ENCODE measurements at regions not wholly inside any gene's neighbourhood (a gene's known extent, or its start where the extent isn't known, plus 50 kb on each side); places are given as distances from the start of the nearest gene placed in this dataset.

DNA sequence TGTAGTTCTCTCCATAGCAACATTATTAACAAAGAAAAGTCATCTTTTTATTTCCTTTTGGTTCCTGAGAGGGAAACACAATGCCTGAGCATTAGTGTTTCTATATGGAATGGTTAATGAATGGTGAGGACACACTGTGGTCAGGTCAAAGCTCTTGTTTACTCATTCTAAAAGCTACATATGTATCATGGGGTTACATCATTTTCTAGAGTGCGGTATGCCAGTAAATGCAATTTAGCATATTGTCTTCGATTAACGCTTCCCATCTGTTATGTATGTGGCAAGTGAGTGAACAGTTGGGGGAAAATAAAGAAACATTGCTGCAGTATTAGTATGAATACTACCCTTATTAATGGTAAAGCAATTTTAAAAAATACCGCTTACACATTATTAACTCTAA is 1152.2 kb upstream of the SPRY2 start:
- H3K36me3 ChIP-seq (ENCODE audit: control insufficient read depth, insufficient read depth, low read length), result no peaks in the 10 kb centered on the region
- H3K4me3 ChIP-seq (ENCODE audit: low read depth, low read length), result no peak overlapping the region
- H3K27me3 ChIP-seq (ENCODE audit: control insufficient read depth, insufficient read depth, low read length), result no peaks in the 10 kb centered on the region
- no peak for DNase-seq (ENCODE audit: low read depth)
- TF ChIP-seq, protein P1, sequence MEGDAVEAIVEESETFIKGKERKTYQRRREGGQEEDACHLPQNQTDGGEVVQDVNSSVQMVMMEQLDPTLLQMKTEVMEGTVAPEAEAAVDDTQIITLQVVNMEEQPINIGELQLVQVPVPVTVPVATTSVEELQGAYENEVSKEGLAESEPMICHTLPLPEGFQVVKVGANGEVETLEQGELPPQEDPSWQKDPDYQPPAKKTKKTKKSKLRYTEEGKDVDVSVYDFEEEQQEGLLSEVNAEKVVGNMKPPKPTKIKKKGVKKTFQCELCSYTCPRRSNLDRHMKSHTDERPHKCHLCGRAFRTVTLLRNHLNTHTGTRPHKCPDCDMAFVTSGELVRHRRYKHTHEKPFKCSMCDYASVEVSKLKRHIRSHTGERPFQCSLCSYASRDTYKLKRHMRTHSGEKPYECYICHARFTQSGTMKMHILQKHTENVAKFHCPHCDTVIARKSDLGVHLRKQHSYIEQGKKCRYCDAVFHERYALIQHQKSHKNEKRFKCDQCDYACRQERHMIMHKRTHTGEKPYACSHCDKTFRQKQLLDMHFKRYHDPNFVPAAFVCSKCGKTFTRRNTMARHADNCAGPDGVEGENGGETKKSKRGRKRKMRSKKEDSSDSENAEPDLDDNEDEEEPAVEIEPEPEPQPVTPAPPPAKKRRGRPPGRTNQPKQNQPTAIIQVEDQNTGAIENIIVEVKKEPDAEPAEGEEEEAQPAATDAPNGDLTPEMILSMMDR (IDR thresholded peaks at IDR 0.05; ENCODE audit: insufficient read depth, low read length, poor library complexity, severe bottlenecking), result no peak

DNA sequence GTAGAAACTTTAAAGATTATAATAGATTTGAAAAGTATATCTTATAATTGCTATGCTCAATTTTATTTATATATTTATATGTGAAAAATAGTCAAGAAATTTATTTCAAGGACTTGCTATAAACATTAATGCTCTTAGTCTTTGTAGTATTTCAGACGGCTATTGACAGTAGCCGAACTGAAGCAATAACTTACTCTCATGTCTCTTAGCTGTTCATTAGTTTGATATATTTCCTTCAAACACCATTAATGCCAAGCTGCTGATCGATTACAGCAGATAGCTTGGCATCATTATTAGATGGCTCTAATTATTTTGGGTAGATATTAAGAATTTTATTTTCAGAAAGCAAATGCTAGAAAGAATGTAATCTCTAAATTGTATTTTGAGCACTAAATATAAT is 1151.5 kb upstream of the SPRY2 start:
- TF ChIP-seq, protein P1 (IDR thresholded peaks at IDR 0.05; ENCODE audit: insufficient read depth, low read length, poor library complexity, severe bottlenecking), result no peak
- Histone ChIP-seq H3K36me3 (ENCODE audit: control insufficient read depth, insufficient read depth, low read length) (no peaks in the 10 kb centered on the region), H3K27me3 (ENCODE audit: control insufficient read depth, insufficient read depth, low read length) (no peaks in the 10 kb centered on the region), H3K4me3 (ENCODE audit: low read depth, low read length) (no peak overlapping the region)
- DNase-seq (ENCODE audit: low read depth), result no peak

DNA sequence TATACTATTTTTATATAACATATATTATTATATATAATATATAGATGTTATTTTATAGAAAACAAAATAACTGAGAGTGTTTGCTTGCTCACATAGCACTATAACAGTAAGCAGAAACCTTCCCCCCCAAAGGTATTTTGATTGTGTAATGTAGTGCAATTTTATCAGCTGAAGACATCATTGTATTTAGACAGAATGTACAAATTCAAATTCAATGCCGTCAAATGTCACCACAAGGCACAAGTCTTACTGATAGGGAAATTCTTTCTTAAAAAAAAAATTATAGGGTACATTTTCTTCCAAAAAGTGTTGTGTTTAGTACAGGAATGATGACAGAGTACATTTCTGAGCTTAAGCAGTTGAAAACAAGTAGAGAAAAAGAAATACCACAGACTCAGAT is 1147.1 kb upstream of the SPRY2 start:
- no peaks in the 10 kb centered on the region for H3K36me3 ChIP-seq (ENCODE audit: control insufficient read depth, insufficient read depth, low read length)
- no peak for DNase-seq (ENCODE audit: low read depth)
- TF ChIP-seq, protein P1 (IDR thresholded peaks at IDR 0.05; ENCODE audit: insufficient read depth, low read length, poor library complexity, severe bottlenecking), result no peak
- H3K4me3 ChIP-seq (ENCODE audit: low read depth, low read length), result no peak overlapping the region
- no peaks in the 10 kb centered on the region for H3K27me3 ChIP-seq (ENCODE audit: control insufficient read depth, insufficient read depth, low read length)

DNA sequence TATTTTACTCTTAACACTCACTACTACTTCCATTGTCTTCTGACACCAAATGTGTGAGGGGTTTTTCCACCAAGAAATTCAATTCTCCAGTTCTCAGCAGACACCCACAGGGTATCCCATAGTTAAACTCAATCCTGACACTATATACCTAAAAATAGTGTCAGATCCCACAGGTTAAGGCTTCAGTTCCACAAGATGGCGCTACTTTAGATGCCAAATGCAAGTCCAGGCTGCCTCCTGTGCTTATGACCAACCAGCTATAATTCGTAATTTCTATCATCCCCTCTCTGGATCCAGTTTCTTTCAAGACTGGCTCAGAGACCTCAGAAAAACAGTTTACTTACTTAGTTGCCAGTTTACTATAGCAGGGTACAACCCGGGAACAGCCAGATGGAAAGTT is 1146.2 kb upstream of the SPRY2 start:
- H3K4me3 ChIP-seq (ENCODE audit: low read depth, low read length), result no peak overlapping the region
- TF ChIP-seq, protein P1 (IDR thresholded peaks at IDR 0.05; ENCODE audit: insufficient read depth, low read length, poor library complexity, severe bottlenecking), result peak; percentile 52
- DNase-seq (ENCODE audit: low read depth), result peak; percentile 10
- H3K27me3 ChIP-seq (ENCODE audit: control insufficient read depth, insufficient read depth, low read length), result no peaks in the 10 kb centered on the region
- H3K36me3 ChIP-seq (ENCODE audit: control insufficient read depth, insufficient read depth, low read length), result no peaks in the 10 kb centered on the region

DNA sequence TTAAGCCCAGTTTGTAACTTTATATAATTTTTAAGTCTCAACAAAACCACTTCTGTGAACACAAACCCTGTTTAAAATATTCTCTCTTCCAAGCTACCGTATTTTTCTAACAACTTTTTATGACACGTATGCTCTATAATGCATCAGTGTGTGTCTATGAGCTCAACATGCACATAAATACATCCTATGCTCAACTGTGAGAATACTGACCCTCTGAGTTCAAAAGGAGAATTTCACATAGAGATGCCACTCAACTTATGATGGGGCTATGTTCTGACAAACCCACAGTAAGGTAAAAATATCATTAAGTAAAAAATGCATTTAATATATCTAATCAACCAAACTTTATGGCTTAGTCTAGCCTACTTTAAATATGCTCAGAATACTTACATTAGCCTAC is 1139.7 kb upstream of the SPRY2 start:
- DNase-seq (ENCODE audit: low read depth), result no peak
- Histone ChIP-seq H3K27me3 (ENCODE audit: control insufficient read depth, insufficient read depth, low read length) (no peaks in the 10 kb centered on the region), H3K36me3 (ENCODE audit: control insufficient read depth, insufficient read depth, low read length) (no peaks in the 10 kb centered on the region), H3K4me3 (ENCODE audit: low read depth, low read length) (no peak overlapping the region)
- TF ChIP-seq, protein P1 (IDR thresholded peaks at IDR 0.05; ENCODE audit: insufficient read depth, low read length, poor library complexity, severe bottlenecking), result peak; percentile 21

DNA sequence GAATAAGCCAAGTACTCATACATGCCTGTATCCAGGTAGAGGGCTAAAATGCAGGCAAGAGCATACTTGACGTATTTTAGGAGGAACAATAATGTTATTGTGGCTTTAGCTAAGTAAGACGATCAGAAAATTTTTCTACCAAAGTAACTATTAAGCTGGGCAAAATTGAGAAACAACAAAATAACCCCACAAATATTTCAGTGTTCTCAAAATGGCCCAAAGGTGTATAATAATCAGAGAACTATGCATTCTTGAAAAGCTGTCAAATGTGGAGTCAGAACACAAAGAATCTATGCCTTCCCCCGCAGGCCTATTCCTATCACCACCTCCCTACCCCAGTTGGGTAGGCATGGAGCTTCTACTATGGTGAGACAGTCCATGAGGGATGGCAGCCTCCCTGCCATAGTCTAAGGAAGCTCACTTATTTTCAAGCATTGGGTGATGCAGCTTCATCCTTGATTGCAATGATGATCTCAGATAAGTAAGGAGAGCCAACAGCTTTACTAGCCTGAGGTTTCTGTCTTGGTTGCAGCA is 1132.5 kb upstream of the SPRY2 start:
- Histone ChIP-seq H3K27me3 (ENCODE audit: control insufficient read depth, insufficient read depth, low read length) (no peaks in the 10 kb centered on the region), H3K4me3 (ENCODE audit: low read depth, low read length) (no peak overlapping the region), H3K36me3 (ENCODE audit: control insufficient read depth, insufficient read depth, low read length) (no peaks in the 10 kb centered on the region)
- TF ChIP-seq, protein P1 (IDR thresholded peaks at IDR 0.05; ENCODE audit: insufficient read depth, low read length, poor library complexity, severe bottlenecking), result no peak
- DNase-seq (ENCODE audit: low read depth), result no peak
